ENCODE measurements at regions not wholly inside any gene's neighbourhood (a gene's known extent, or its start where the extent isn't known, plus 50 kb on each side); places are given as distances from the start of the nearest gene placed in this dataset.

DNA sequence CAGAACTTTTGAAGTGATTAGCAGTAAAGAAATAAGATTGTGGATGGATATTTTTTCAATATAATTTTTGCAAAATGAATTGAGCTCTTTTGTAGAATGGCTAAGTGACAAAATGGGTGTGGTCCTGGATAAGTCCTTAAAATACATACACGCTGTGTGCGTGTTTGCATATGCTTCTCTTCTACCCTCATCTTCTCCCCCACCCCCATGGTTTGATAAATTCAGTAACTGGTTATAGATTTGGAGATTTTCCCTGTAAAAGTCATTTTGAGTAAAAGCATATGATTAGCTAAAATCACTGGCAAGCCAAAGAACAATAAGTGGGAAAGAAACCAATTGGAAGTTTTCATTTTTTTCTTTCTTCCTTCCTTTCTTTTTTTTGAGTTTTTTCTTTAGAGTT is 453.9 kb upstream of the MDFIC2 start:
- no peak overlapping the region for H3K4me3 ChIP-seq (ENCODE audit: low read length in 2 of 2)
- H3K4ac ChIP-seq (ENCODE audit: low read length) = no peak overlapping the region
- no peak overlapping the region for H3K27ac ChIP-seq (replicated peaks; ENCODE audit: low read length)
- H3K9ac ChIP-seq (ENCODE audit: low read depth, low read length, poor library complexity) = no peak overlapping the region
- no peak for DNase-seq (ENCODE audit: low spot score)
- no peak overlapping the region for H3K14ac ChIP-seq (ENCODE audit: low read length)
- no CpG with 5 or more reads among the region's 2 CpGs for WGBS, 2 donors (ENCODE audit: extremely low coverage in 2 of 2, insufficient read length in 2 of 2, insufficient replicate concordance in 1 of 2)
- no peaks in the 10 kb centered on the region for H3K36me3 ChIP-seq (replicated peaks in 1 of 2; ENCODE audit: control insufficient read depth in 2 of 2, insufficient read depth in 2 of 2, low read length in 2 of 2)
- H3K4me1 ChIP-seq (ENCODE audit: control insufficient read depth in 2 of 2, insufficient read depth in 1 of 2, low read depth in 1 of 2, low read length in 2 of 2) = no peaks in the 10 kb centered on the region
- no peak overlapping the region for H3K18ac ChIP-seq (ENCODE audit: low read length)
- H3K9me3 ChIP-seq (replicated peaks in 1 of 2; ENCODE audit: control insufficient read depth in 2 of 2, insufficient read depth in 1 of 2, low read depth in 1 of 2, low read length in 2 of 2) = no peaks in the 10 kb centered on the region
- H3K4me2 ChIP-seq (ENCODE audit: insufficient read depth, low read length, poor library complexity, severe bottlenecking) = no peak overlapping the region
- H3K23ac ChIP-seq (ENCODE audit: low read depth, low read length, poor library complexity) = no peak overlapping the region
- no peak overlapping the region for H4K8ac ChIP-seq (ENCODE audit: low read depth, low read length)
- H2BK12ac ChIP-seq (ENCODE audit: low read length) = no peak overlapping the region
- no peak overlapping the region for H2BK5ac ChIP-seq (ENCODE audit: low read length)
- peaks cover 0 to 3% (median 0%) of the 10 kb centered on the region in 3 experiments for H3K27me3 ChIP-seq (ENCODE audit: control insufficient read depth in 3 of 3, insufficient read depth in 3 of 3, low read depth in 1 of 3, low read length in 3 of 3)
- H2AK5ac ChIP-seq (ENCODE audit: low read depth, low read length) = no peak overlapping the region
- no peak overlapping the region for H2BK120ac ChIP-seq (ENCODE audit: low read depth, low read length)
- H2BK15ac ChIP-seq (ENCODE audit: low read length) = no peak overlapping the region
- H2AFZ ChIP-seq (ENCODE audit: low read length) = no peak overlapping the region
- H3K79me1 ChIP-seq (ENCODE audit: low read depth, low read length) = no peaks in the 10 kb centered on the region
- H4K91ac ChIP-seq (ENCODE audit: low read depth, low read length, poor library complexity) = no peak overlapping the region

DNA sequence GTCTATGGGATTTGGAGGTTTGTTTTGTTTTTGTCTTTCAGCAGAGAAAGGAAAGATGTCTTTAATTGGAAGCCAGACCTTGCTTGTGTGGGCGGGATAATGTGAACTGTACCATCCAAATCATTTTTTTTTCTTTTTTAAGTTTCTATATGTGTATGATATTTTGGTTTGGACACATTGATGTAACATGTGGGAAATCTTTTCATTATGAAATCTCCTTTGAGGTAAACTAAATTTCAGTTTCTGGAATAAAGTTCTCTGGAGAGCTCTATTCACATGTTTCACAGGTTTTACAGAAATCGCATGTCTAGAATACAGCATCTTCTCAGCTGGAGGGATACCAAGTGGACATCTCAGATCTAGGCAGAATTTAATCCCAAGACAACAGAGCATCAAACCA is 451.5 kb upstream of the MDFIC2 start:
- Histone ChIP-seq H2BK12ac (ENCODE audit: low read length) (no peak overlapping the region), H3K4me3 (ENCODE audit: low read length in 2 of 2) (no peak overlapping the region), H3K4me2 (ENCODE audit: insufficient read depth, low read length, poor library complexity, severe bottlenecking) (no peak overlapping the region), H3K4me1 (ENCODE audit: control insufficient read depth in 2 of 2, insufficient read depth in 1 of 2, low read depth in 1 of 2, low read length in 2 of 2) (no peaks in the 10 kb centered on the region), H3K27ac (replicated peaks; ENCODE audit: low read length) (no peak overlapping the region), H3K23ac (ENCODE audit: low read depth, low read length, poor library complexity) (no peak overlapping the region), H2AK5ac (ENCODE audit: low read depth, low read length) (no peak overlapping the region), H2BK15ac (ENCODE audit: low read length) (no peak overlapping the region), H4K91ac (ENCODE audit: low read depth, low read length, poor library complexity) (no peak overlapping the region), H2BK120ac (ENCODE audit: low read depth, low read length) (no peak overlapping the region), H3K9me3 (replicated peaks in 1 of 2; ENCODE audit: control insufficient read depth in 2 of 2, insufficient read depth in 1 of 2, low read depth in 1 of 2, low read length in 2 of 2) (no peaks in the 10 kb centered on the region), H3K9ac (ENCODE audit: low read depth, low read length, poor library complexity) (no peak overlapping the region), H3K27me3 (ENCODE audit: control insufficient read depth in 3 of 3, insufficient read depth in 3 of 3, low read depth in 1 of 3, low read length in 3 of 3) (peaks cover 0 to 11% (median 0%) of the 10 kb centered on the region in 3 experiments), H3K4ac (ENCODE audit: low read length) (no peak overlapping the region), H2AFZ (ENCODE audit: low read length) (no peak overlapping the region), H3K36me3 (replicated peaks in 1 of 2; ENCODE audit: control insufficient read depth in 2 of 2, insufficient read depth in 2 of 2, low read length in 2 of 2) (no peaks in the 10 kb centered on the region), H3K18ac (ENCODE audit: low read length) (no peak overlapping the region), H3K14ac (ENCODE audit: low read length) (no peak overlapping the region), H4K8ac (ENCODE audit: low read depth, low read length) (no peak overlapping the region), H2BK5ac (ENCODE audit: low read length) (no peak overlapping the region), H3K79me1 (ENCODE audit: low read depth, low read length) (no peaks in the 10 kb centered on the region)
- no peak for DNase-seq (ENCODE audit: low spot score)
- WGBS, 2 donors (ENCODE audit: extremely low coverage in 2 of 2, insufficient read length in 2 of 2, insufficient replicate concordance in 1 of 2) = no CpG with 5 or more reads among the region's 2 CpGs

DNA sequence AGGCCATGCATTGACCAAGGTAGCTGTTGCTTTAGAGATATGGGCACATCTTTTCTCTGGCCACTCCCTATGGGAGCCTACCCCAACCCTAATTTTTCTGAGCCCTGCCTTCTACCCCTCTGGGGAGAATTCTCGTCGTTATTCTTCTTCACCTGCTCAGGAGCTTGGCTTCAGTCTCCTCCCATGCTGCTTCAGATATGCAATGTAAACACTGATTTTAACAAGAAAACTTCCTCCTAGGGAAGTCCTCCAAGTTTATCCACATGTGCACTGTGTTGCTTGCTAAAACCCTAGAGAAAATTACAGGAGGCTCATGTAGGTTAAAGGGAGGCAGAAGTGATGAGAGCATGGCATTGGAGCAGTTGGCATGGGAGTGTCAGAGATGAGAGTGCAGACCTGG is 445.2 kb upstream of the MDFIC2 start:
- WGBS, 2 donors (ENCODE audit: extremely low coverage in 2 of 2, insufficient read length in 2 of 2, insufficient replicate concordance in 1 of 2) = no CpG with 5 or more reads among the region's 2 CpGs
- H2BK5ac ChIP-seq (ENCODE audit: low read length) = no peak overlapping the region
- no peak overlapping the region for H3K18ac ChIP-seq (ENCODE audit: low read length)
- no peak for DNase-seq (ENCODE audit: low spot score)
- H3K4me3 ChIP-seq (ENCODE audit: low read length in 2 of 2) = no peak overlapping the region
- no peaks in the 10 kb centered on the region for H3K36me3 ChIP-seq (replicated peaks in 1 of 2; ENCODE audit: control insufficient read depth in 2 of 2, insufficient read depth in 2 of 2, low read length in 2 of 2)
- no peak overlapping the region for H3K23ac ChIP-seq (ENCODE audit: low read depth, low read length, poor library complexity)
- H2AK5ac ChIP-seq (ENCODE audit: low read depth, low read length) = no peak overlapping the region
- no peak overlapping the region for H2BK12ac ChIP-seq (ENCODE audit: low read length)
- no peaks in the 10 kb centered on the region for H3K9me3 ChIP-seq (replicated peaks in 1 of 2; ENCODE audit: control insufficient read depth in 2 of 2, insufficient read depth in 1 of 2, low read depth in 1 of 2, low read length in 2 of 2)
- no peak overlapping the region for H4K8ac ChIP-seq (ENCODE audit: low read depth, low read length)
- no peak overlapping the region for H2BK15ac ChIP-seq (ENCODE audit: low read length)
- H3K9ac ChIP-seq (ENCODE audit: low read depth, low read length, poor library complexity) = no peak overlapping the region
- no peak overlapping the region for H4K91ac ChIP-seq (ENCODE audit: low read depth, low read length, poor library complexity)
- H3K79me1 ChIP-seq (ENCODE audit: low read depth, low read length) = no peaks in the 10 kb centered on the region
- no peak overlapping the region for H3K4me2 ChIP-seq (ENCODE audit: insufficient read depth, low read length, poor library complexity, severe bottlenecking)
- H3K27ac ChIP-seq (replicated peaks; ENCODE audit: low read length) = no peak overlapping the region
- peaks cover 0 to 8% (median 0%) of the 10 kb centered on the region in 3 experiments for H3K27me3 ChIP-seq (ENCODE audit: control insufficient read depth in 3 of 3, insufficient read depth in 3 of 3, low read depth in 1 of 3, low read length in 3 of 3)
- no peak overlapping the region for H2BK120ac ChIP-seq (ENCODE audit: low read depth, low read length)
- no peaks in the 10 kb centered on the region for H3K4me1 ChIP-seq (ENCODE audit: control insufficient read depth in 2 of 2, insufficient read depth in 1 of 2, low read depth in 1 of 2, low read length in 2 of 2)
- no peak overlapping the region for H3K4ac ChIP-seq (ENCODE audit: low read length)
- no peak overlapping the region for H2AFZ ChIP-seq (ENCODE audit: low read length)
- H3K14ac ChIP-seq (ENCODE audit: low read length) = no peak overlapping the region

DNA sequence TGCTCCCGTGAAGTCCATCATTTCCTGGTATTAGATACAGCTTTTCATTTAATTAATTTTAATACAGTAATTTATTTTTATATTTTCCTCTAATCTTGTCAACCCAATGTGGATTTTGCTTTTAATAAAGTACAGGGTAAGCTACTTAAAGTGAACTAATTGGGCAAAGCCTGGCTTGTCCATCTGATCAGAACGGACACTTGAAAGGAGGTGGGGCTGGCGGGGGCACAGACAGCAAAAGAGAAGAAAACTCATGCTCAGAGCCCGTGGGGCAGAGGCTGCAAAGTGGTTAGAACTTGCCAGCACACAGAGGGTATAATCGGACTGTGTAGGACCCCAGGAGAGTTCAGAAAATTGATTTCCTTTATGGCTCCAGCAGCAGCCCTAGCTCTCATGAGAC is 443.1 kb upstream of the MDFIC2 start:
- Histone ChIP-seq H2BK5ac (ENCODE audit: low read length) (no peak overlapping the region), H3K18ac (ENCODE audit: low read length) (no peak overlapping the region), H3K4me1 (ENCODE audit: control insufficient read depth in 2 of 2, insufficient read depth in 1 of 2, low read depth in 1 of 2, low read length in 2 of 2) (no peaks in the 10 kb centered on the region), H2AK5ac (ENCODE audit: low read depth, low read length) (no peak overlapping the region), H3K23ac (ENCODE audit: low read depth, low read length, poor library complexity) (no peak overlapping the region), H3K79me1 (ENCODE audit: low read depth, low read length) (no peaks in the 10 kb centered on the region), H3K36me3 (replicated peaks in 1 of 2; ENCODE audit: control insufficient read depth in 2 of 2, insufficient read depth in 2 of 2, low read length in 2 of 2) (no peaks in the 10 kb centered on the region), H3K27me3 (ENCODE audit: control insufficient read depth in 3 of 3, insufficient read depth in 3 of 3, low read depth in 1 of 3, low read length in 3 of 3) (peaks cover 0 to 7% (median 0%) of the 10 kb centered on the region in 3 experiments), H2BK15ac (ENCODE audit: low read length) (no peak overlapping the region), H3K14ac (ENCODE audit: low read length) (no peak overlapping the region), H4K8ac (ENCODE audit: low read depth, low read length) (no peak overlapping the region), H3K4me2 (ENCODE audit: insufficient read depth, low read length, poor library complexity, severe bottlenecking) (no peak overlapping the region), H3K9ac (ENCODE audit: low read depth, low read length, poor library complexity) (no peak overlapping the region), H3K9me3 (replicated peaks in 1 of 2; ENCODE audit: control insufficient read depth in 2 of 2, insufficient read depth in 1 of 2, low read depth in 1 of 2, low read length in 2 of 2) (no peaks in the 10 kb centered on the region), H4K91ac (ENCODE audit: low read depth, low read length, poor library complexity) (no peak overlapping the region), H2BK12ac (ENCODE audit: low read length) (no peak overlapping the region), H2BK120ac (ENCODE audit: low read depth, low read length) (no peak overlapping the region), H2AFZ (ENCODE audit: low read length) (no peak overlapping the region), H3K27ac (replicated peaks; ENCODE audit: low read length) (no peak overlapping the region), H3K4ac (ENCODE audit: low read length) (no peak overlapping the region), H3K4me3 (ENCODE audit: low read length in 2 of 2) (no peak overlapping the region)
- no peak for DNase-seq (ENCODE audit: low spot score)
- WGBS, 2 donors (ENCODE audit: extremely low coverage in 2 of 2, insufficient read length in 2 of 2, insufficient replicate concordance in 1 of 2) = no CpG with 5 or more reads among the region's 5 CpGs
